Embryonic facial prominence (tissue), 1 donor: ENCODE measurements at regions not wholly inside any gene's neighbourhood (a gene's known extent, or its start where the extent isn't known, plus 50 kb on each side); places are given as distances from the start of the nearest gene placed in this dataset.

ENCODE experiments used
- DNase-seq: peaks from one replicate; pipeline ENCODE4 v3.0.0-alpha.2; 2016; ENCODE audit errors: extremely low spot score

GRCh38 chr18:6465281-6465680 is 50.6 kb upstream of the L3MBTL4 start:
- DNase-seq: no peak

- DNase-seq: no peak
Observed at GRCh38 chr18:6476190-6476589, 61.5 kb upstream of the L3MBTL4 start.

GRCh38 chr18:6476880-6477279 is 62.2 kb upstream of the L3MBTL4 start:
- DNase-seq: no peak

DNA sequence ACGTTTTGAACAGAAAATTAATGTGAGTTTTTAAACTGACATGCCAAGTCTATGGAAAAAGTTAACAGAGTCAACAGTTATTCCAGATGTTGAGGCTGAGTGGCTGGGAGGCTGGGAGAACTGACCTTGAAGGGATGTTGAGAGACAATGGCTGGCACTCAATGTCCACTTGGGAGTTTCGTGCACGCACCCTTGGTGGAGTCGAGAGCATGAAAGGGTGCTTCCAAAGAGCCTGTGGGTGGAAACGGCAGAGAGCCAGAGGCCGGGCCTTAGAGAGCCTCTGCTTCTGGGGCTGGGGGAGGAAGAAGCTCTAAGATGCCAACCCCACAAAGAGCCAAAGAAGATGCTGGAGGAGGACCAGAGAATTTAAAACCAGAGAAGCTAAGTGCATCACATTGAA is 63.4 kb upstream of the L3MBTL4 start:
- no peak for DNase-seq

DNA sequence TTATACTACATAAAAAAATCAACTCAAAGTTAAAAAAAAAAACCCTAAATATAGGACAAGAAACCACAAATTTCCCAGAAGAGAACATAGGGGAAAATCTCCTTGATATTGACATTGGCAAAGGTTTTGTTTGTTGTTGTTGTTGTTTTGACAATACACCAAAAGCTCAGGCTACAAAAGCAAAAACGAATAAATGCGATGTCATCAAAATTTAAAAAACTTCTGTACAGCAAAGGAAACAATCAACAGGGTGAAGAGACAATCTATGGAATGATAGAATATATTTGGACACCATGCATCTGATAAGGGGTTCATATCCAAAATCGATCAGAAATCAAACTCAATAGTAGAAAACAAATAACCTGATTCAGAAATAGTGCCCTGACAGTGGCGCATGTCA is 65.0 kb upstream of the L3MBTL4 start:
- DNase-seq: no peak

- no peak for DNase-seq
Observed at GRCh38 chr18:6482198-6482977, 67.7 kb upstream of the L3MBTL4 start.

- DNase-seq: no peak
Observed at GRCh38 chr18:6484659-6485058, 69.9 kb upstream of the L3MBTL4 start.

DNA sequence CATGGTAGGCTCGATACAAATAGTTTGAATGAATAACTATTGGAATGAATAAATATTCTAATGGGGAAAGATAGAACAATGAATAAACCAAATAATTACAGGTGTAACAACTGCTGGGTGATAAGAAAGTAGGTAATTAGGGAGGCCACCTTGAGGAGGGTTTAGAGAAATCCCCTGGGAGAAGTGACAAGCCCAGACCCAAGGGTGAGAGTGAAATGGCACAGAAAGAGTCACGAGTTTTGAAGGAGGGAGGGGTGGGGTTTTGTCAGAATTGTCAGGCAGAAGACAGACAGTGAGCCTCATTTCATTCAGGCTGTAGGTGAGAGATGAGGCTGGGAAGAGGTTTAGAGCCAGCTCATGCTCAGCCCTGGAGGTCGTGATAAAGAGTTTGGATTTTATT is 71.6 kb upstream of the L3MBTL4 start:
- no peak for DNase-seq

DNA sequence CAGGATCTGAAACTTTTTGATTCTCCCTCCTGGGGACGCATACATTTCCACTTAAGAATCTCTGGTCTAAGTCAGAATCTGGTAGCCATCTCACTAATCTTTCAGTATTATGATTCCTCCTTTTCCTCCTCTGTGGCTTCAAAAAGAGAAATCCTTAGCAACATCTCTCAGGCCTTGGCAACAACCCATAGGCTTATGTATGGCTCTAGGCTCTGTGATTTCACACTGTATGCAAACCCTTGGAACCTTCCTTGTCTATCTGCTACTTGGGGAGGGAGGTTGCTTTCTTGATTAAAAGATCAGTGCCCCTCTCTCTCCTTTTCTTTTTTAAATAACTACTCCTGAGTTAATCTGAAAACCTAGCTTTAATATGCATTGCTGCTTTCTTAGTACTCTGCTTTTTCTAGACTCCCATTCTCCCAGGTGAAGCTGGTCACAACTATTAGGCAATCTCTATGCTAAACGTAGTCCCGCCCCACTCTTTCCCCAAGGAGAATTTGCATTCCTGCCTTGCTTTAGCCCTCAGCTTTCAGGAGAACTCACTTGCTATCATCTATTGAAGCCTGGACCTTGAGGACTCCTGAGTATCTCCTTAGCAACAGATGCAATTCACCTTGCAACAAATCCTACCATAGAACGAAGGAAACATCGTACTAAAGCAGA is 72.2 kb upstream of the L3MBTL4 start:
- DNase-seq: no peak

DNA sequence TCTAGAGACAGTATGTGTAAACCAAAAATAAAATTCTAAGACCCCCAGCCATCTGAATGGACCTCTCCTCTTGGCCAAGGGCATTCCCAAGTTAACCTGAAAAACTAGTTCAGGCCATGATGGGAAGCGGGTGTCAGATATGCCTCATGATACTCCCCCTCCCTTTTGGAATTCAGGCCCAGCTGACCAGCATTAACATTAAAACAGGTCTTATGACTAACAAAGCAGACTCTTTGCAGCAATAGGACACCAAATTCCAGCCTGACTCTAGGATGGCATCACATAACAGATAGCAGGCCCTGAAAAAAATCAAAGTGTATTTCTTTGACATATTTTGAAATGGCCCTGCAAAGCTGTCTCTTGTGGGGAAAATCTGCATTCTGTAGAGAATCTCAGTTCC is 73.3 kb upstream of the L3MBTL4 start:
- no peak for DNase-seq

DNA sequence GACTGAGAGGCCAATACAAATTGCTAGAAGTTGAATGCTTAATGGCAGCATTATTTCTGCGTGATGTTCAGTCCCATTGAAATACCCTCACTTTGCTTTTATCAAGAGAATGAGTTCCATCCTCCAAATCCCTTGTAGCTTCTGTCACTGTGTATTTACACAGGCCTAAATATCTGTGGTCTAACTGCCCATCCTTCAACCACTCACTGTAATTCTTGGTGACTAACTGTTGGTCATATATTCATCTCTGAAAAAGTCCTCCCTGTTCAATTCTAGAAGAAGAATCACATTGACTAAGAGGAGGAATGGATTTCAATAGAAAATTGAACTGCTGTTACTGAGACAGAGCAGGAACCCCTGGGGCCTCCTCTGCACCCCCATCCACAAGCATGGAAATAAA is 74.2 kb upstream of the L3MBTL4 start:
- no peak for DNase-seq

DNA sequence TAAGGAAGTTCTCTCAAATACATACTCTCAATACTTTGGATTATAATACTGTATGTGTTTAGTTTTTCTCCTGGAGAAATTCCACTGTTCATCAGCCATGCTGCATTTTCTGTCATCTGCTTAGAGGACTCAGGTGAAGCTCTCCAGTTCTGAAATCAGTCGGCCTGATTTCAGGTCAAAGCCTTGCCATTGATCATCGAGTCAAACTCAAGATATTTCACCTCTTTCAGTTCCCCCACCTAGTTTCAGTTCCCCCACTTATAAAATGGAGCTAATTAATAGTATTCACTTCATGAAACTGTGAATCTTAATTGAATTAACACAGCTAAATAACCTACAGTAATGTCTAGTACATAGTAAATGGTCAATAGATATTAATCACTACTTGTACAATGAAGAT is 75.3 kb upstream of the L3MBTL4 start:
- DNase-seq: no peak

GRCh38 chr18:6493194-6493593 is 78.5 kb upstream of the L3MBTL4 start:
- DNase-seq: no peak

DNA sequence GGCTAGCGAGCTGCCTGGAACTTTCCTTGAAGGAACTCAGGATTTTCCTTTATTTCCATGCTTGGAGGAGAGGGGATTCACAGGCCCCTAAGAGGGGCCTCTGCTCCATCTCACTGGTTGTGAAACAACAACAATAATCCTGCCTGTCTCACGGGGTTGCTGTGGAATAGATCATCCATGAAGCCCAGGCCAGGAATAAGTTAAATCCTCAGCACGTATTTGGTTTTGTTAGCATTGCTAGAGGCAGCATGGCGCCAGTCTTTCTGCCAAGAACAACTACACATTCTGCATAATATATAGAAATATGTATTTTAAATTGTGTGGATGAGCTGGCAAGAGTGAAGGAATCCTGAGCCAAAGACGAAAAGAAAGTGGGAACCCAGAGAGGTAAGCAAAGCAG is 80.8 kb upstream of the L3MBTL4 start:
- peak; percentile 75 for DNase-seq

DNA sequence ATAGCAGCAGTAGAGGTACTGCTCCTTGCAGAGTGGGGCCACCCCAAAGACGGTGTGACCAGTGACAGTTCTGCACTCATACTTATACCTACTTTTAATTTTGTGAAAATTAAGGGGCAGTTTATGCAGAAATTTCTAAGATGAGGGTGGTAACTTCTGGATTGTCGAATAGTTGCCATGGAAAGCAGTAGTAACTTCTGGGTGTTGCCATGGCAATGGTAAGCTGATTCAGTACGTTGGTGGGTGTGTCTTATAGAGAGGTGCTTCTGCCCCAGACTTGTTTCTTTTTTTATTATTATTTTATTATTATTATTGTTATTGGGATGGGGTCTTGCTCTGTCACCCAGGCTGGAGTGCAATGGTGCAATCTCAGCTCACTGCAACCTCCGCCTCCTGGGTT is 82.8 kb upstream of the L3MBTL4 start:
- DNase-seq: no peak

- DNase-seq: no peak
Observed at GRCh38 chr18:6498289-6498856, 83.7 kb upstream of the L3MBTL4 start.

DNA sequence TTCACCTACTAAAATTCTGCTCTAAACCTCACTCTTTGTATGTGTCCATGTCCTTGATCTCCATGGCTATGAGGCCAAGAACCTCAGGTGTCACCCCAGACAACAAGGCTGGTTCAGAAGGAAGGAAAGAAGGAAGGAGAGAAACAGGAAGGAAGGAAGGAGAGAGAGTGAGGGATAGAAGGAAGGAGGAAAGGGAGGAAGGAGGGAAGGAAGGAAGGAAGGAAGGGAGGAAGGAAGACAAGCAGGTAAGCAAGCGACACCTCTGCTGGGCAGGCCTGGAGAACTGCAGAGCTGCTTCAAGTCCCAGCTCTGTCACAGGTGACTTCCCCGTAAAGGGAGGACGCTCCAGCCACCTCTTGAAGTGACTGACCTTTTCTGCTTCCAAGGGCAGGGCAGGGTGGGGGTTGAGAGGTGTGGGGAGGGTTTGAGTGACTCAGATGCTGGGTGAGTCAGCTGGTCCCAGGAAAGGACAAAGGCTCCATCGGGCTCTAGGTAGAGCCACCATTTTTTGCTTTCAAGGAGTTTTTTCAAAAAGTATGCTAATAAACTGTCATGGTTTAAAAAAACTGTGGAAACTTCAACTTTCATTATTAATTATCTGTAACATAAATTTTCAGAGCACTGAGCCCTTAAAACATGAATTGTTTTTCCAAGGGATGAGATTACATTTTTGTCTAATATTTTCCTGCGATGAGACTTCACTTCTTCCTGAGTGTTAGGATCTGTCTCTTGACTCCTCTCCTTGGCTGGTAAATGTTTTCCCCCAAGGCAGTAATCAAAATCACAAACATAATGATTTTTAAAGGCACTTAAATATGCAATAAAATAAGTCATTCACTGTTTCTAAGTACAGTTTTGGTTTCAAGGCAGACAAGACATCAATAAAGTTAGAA is 90.1 kb upstream of the L3MBTL4 start:
- no peak for DNase-seq

GRCh38 chr18:6505498-6505875 is 90.8 kb upstream of the L3MBTL4 start:
- DNase-seq: no peak

DNA sequence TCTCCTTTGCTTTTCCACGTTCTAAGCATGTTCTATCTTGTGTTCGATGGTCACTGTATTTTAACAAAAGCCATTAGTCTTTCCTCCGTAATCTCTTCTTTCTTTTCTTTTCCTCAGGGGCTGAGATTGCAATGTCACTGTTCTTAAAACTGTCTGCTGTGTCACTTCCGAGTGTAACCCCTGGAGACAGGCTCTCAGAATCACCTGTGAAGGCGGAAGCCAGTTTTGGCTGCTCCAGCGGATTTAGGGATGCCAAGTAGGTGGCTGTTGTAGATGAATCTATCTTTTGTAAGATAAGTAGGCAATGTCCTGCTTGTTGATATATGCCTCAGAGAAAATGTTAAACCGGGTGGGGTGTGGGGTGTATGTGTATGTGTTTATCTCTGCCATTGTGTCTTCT is 94.7 kb upstream of the L3MBTL4 start:
- DNase-seq: no peak

DNA sequence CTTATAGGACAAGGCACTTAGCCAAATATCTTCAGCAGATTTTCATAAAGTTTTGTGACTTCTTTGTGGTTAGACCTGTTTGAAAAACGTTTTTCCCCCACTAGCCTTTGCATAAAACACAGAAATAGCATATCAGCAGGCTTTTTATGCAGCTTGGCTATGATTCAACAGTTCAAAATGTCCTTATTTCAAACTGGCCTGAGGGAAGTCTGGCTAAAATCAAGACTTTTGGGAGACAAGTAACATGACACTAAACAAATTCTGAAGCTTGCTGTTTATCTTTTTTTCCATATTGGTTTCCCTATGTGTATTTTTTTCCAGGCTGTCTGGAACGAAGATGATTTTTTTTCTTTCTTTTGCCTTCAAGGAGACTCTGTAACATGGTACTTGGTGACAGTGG is 95.1 kb upstream of the L3MBTL4 start:
- no peak for DNase-seq

DNA sequence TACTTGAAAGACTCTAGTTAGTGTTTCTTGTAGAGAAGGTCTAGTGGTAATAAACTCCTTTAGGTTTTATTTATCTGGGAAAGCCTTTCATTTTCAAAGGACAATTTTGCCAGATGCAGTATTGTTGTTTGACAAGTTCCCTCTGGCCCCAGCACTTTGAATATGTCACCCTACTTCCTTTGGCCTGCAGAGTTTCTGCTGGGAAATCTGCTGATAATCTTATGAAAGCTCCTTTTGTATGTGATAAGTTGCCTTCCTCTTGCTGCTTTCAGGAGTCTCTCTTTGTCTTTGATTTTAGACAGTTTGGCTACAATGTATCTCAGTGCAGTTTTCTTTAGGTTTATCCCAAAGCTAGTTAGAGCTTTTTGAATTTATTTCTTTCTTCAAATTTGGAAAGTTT is 106.2 kb upstream of the L3MBTL4 start:
- no peak for DNase-seq

- DNase-seq: no peak
Observed at GRCh38 chr18:6521803-6522418, 107.2 kb upstream of the L3MBTL4 start.
